Ovary (tissue), 7 donors: ENCODE measurements at regions not wholly inside any gene's neighbourhood (a gene's known extent, or its start where the extent isn't known, plus 50 kb on each side); places are given as distances from the start of the nearest gene placed in this dataset.

ENCODE experiments used
- DNase-seq, 5 donors: peaks; one replicate each; pipeline ENCODE4 v3.0.0-alpha.2; 2019 to 2020
- H3K27ac ChIP-seq, 2 donors: fragments of 200-600 bp; one replicate each; pipeline versions ENCODE4 v1.5.1 to v1.8.0; 2019 to 2022
- H3K27me3 ChIP-seq: fragments of 200-600 bp; one replicate; pipeline ENCODE4 v1.8.0; 2022
- H3K36me3 ChIP-seq: fragments of 200-600 bp; sonication (generic); one replicate; pipeline ENCODE4 v1.5.1; 2019
- H3K4me1 ChIP-seq: one replicate; pipeline ENCODE4 v1.8.1; 2013; ENCODE audit warnings: mild to moderate bottlenecking, moderate library complexity; ENCODE audit not compliant: insufficient read depth
- H3K4me3 ChIP-seq: fragments of 200-600 bp; sonication (generic); one replicate; pipeline ENCODE4 v1.5.1; 2017
- H3K9me3 ChIP-seq, 2 donors: fragments of 200-600 bp in 1 of 2; sonication (generic) in 1 of 2; one replicate each; pipeline versions ENCODE4 v1.5.1 to v1.8.1; 2013 to 2019; ENCODE audit warnings: mild to moderate bottlenecking in 1 of 2, moderate library complexity in 1 of 2
- CTCF ChIP-seq, 3 donors: fragments of 450-650 bp in 2 of 3; fragments of 200-600 bp in 1 of 3; IDR thresholded peaks; one replicate each; pipeline versions ENCODE4 v1.5.1 to v1.8.0; 2016 to 2022; ENCODE audit warnings: antibody characterized with exemption in 3 of 3, mild to moderate bottlenecking in 1 of 3
- EP300 ChIP-seq: sonication (generic); formaldehyde crosslinking; IDR thresholded peaks from one replicate; pipeline ENCODE4 v1.6.1; 2017; ENCODE audit warnings: antibody characterized with exemption
- POLR2A ChIP-seq: fragments of 450-650 bp; IDR thresholded peaks from one replicate; pipeline ENCODE4 v1.6.1; 2017; ENCODE audit warnings: antibody characterized with exemption, mild to moderate bottlenecking, moderate library complexity
- WGBS, 3 donors: extraction: QIAGEN DNeasy Blood & Tissue Kit in 1 of 3; methylation state at CpG; one replicate each; pipeline versions ENCODE4 v1.1.5 to v1.1.7; 2013 to 2017; 5-methylcytosine and 5-hydroxymethylcytosine counted together
- intact Hi-C, 4 donors: fragments of 100-400 bp; cut with DNase I; formaldehyde crosslinking; loops; one replicate each; pipeline versions ENCODE4 v1.11.0 to v1.15.1; 2022 to 2023
- donor health status: DM: no; HTN: no; CAD: no; lungs with moderate emphysema.
- donor health status: DM: no; HTN: no; CAD: no.
- donor health status: Bipolar disorder and iron deficiency.
- donor health status: DM: no; HTN: no; CAD: no.
- donor health status: DM: yes; HTN: yes; CAD: no.

GRCh38 chr2:88857951-88858411, 166.5 kb downstream of the RPIA start:
- intact Hi-C loops, result no loop called here
- H3K27me3 ChIP-seq, result no peaks in the 10 kb centered on the region
- peaks cover 2% of the 10 kb centered on the region for H3K4me1 ChIP-seq
- no peaks in the 10 kb centered on the region for H3K9me3 ChIP-seq
- no peaks in the 10 kb centered on the region for H3K36me3 ChIP-seq
- H3K27ac ChIP-seq, result no peak overlapping the region
- DNase-seq, result no peak
- TF ChIP-seq POLR2A (no peak), CTCF (IDR thresholded peaks at IDR 0.05) (no peak), EP300 (no peak)
- H3K4me3 ChIP-seq, result no peak overlapping the region
- 55 to 67% (median 61%) methylated on average over 7 of the region's 7 CpGs for WGBS, 3 donors

GRCh38 chr2:88859461-88859860, 168.0 kb downstream of the RPIA start:
- Histone ChIP-seq H3K9me3 (no peaks in the 10 kb centered on the region), H3K27me3 (no peaks in the 10 kb centered on the region), H3K4me1 (peaks cover 2% of the 10 kb centered on the region), H3K27ac (no peak overlapping the region), H3K4me3 (no peak overlapping the region), H3K36me3 (no peaks in the 10 kb centered on the region)
- WGBS, 3 donors, result 95 to 96% (median 95%) methylated on average over 16 of the region's 16 CpGs
- TF ChIP-seq EP300 (no peak), CTCF (IDR thresholded peaks at IDR 0.05) (no peak), POLR2A (no peak)
- intact Hi-C loops, result no loop called here
- DNase-seq, result no peak

- Histone ChIP-seq H3K4me1 (peaks cover 2% of the 10 kb centered on the region), H3K36me3 (no peaks in the 10 kb centered on the region), H3K27ac (no peak overlapping the region), H3K4me3 (no peak overlapping the region), H3K27me3 (no peaks in the 10 kb centered on the region), H3K9me3 (no peaks in the 10 kb centered on the region)
- DNase-seq, result no peak
- WGBS, 3 donors, result 89 to 92% (median 91%) methylated on average over 11 of the region's 11 CpGs
- TF ChIP-seq EP300 (no peak), CTCF (IDR thresholded peaks at IDR 0.05) (no peak), POLR2A (no peak)
- intact Hi-C loops, result no loop called here
Observed at GRCh38 chr2:88860421-88861075, 169.1 kb downstream of the RPIA start.

- no peaks in the 10 kb centered on the region for H3K4me1 ChIP-seq
- H3K27ac ChIP-seq, result no peak overlapping the region
- H3K27me3 ChIP-seq, result no peaks in the 10 kb centered on the region
- TF ChIP-seq POLR2A (no peak), EP300 (no peak), CTCF (IDR thresholded peaks at IDR 0.05) (no peak)
- no peak overlapping the region for H3K4me3 ChIP-seq
- no peaks in the 10 kb centered on the region for H3K36me3 ChIP-seq
- no peak for DNase-seq
- intact Hi-C loops, result no loop called here
- no peaks in the 10 kb centered on the region for H3K9me3 ChIP-seq
- 35 to 45% (median 37%) methylated on average over 6 of the region's 6 CpGs for WGBS, 3 donors
Observed at GRCh38 chr2:88865801-88866371, 174.4 kb downstream of the RPIA start.
